MCF 10A (cell line): ENCODE measurements at regions not wholly inside any gene's neighbourhood (a gene's known extent, or its start where the extent isn't known, plus 50 kb on each side); places are given as distances from the start of the nearest gene placed in this dataset.
A peak's percentile ranks its signal among the peaks of the same experiment; 100 is the strongest.

Experiments
- BruUV-seq: library from RNA; stranded (reverse); fragments of 400-500 nt; replicated peaks from 2 replicates; lab custom pipeline; 2021; lab: Mats Ljungman, UMichigan
- CTCF ChIA-PET: fragments of 300-600 bp; sonication (Branson Sonifier 250); formaldehyde crosslinking; extraction: SDS; loops from one replicate; lab custom pipeline; 2021; ENCODE audit warnings: antibody characterized with exemption, inconsistent platforms; lab: Yijun Ruan, JAX
- POLR2A ChIA-PET: fragments of 300-600, 350-650 bp; sonication (Branson Sonifier 250); formaldehyde crosslinking; extraction: SDS; loops from one replicate; lab custom pipeline; 2020; ENCODE audit warnings: antibody characterized with exemption, inconsistent platforms; lab: Yijun Ruan, JAX
- DNase-seq: peaks from one replicate; pipeline ENCODE4 v3.0.0-alpha.2; 2018; ENCODE audit not compliant: unreplicated experiment
- H3K27ac Mint-ChIP-seq: one replicate; pipeline ENCODE4 v1.8.0; 2022; ENCODE audit warnings: mild to moderate bottlenecking, low read depth, mixed read lengths; ENCODE audit not compliant: unreplicated experiment
- H3K27me3 Mint-ChIP-seq: one replicate; pipeline ENCODE4 v1.8.0; 2022; ENCODE audit warnings: mixed read lengths; ENCODE audit not compliant: insufficient read depth, unreplicated experiment
- H3K36me3 Mint-ChIP-seq: one replicate; pipeline ENCODE4 v1.8.0; 2022; ENCODE audit warnings: mild to moderate bottlenecking, moderate library complexity, mixed read lengths; ENCODE audit not compliant: insufficient read depth, unreplicated experiment
- H3K4me1 Mint-ChIP-seq: one replicate; pipeline ENCODE4 v1.8.0; 2022; ENCODE audit warnings: mixed read lengths; ENCODE audit not compliant: insufficient read depth, unreplicated experiment
- H3K4me3 Mint-ChIP-seq: one replicate; pipeline ENCODE4 v1.8.0; 2022; ENCODE audit warnings: mild to moderate bottlenecking, moderate library complexity, mixed read lengths; ENCODE audit not compliant: unreplicated experiment
- H3K9me3 Mint-ChIP-seq: one replicate; pipeline ENCODE4 v1.8.0; 2022; ENCODE audit warnings: mixed read lengths; ENCODE audit not compliant: unreplicated experiment
- intact Hi-C: fragments of 100-400 bp; cut with micrococcal nuclease; formaldehyde crosslinking; loops from 2 replicates; pipeline ENCODE4 v1.14.1; 2022
- TF ChIP-seq, protein P1 (sequence below): fragments of 200-600 bp; IDR thresholded peaks from one replicate; pipeline ENCODE4 v1.8.0; 2022; ENCODE audit warnings: antibody characterized with exemption, mild to moderate bottlenecking; ENCODE audit not compliant: unreplicated experiment

GRCh38 chr10:3548076-3548475 is 236.9 kb downstream of the KLF6 start:
- Mint-ChIP-seq H3K4me1 (no peaks in the 10 kb centered on the region), H3K27me3 (no peaks in the 10 kb centered on the region), H3K36me3 (no peaks in the 10 kb centered on the region), H3K4me3 (no peak overlapping the region), H3K27ac (no peak overlapping the region), H3K9me3 (no peaks in the 10 kb centered on the region)
- POLR2A ChIA-PET: no interaction called here
- DNase-seq: no peak
- TF ChIP-seq, protein P1, sequence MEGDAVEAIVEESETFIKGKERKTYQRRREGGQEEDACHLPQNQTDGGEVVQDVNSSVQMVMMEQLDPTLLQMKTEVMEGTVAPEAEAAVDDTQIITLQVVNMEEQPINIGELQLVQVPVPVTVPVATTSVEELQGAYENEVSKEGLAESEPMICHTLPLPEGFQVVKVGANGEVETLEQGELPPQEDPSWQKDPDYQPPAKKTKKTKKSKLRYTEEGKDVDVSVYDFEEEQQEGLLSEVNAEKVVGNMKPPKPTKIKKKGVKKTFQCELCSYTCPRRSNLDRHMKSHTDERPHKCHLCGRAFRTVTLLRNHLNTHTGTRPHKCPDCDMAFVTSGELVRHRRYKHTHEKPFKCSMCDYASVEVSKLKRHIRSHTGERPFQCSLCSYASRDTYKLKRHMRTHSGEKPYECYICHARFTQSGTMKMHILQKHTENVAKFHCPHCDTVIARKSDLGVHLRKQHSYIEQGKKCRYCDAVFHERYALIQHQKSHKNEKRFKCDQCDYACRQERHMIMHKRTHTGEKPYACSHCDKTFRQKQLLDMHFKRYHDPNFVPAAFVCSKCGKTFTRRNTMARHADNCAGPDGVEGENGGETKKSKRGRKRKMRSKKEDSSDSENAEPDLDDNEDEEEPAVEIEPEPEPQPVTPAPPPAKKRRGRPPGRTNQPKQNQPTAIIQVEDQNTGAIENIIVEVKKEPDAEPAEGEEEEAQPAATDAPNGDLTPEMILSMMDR: no peak
- BruUV-seq: no TSS peak
- intact Hi-C loops: no loop called here
- CTCF ChIA-PET: no interaction called here

- peaks cover 13% of the 10 kb centered on the region for H3K4me1 Mint-ChIP-seq
- TF ChIP-seq, protein P1: no peak
- CTCF ChIA-PET: no interaction called here
- no peak overlapping the region for H3K4me3 Mint-ChIP-seq
- no peak for DNase-seq
- no peaks in the 10 kb centered on the region for H3K36me3 Mint-ChIP-seq
- POLR2A ChIA-PET: interaction anchor here (0.8 kb wide), 1 partner anchor 12 kb away, joined by 3 read pairs; no protein-coding TSS in a partner anchor
- intact Hi-C loops: no loop called here
- H3K27me3 Mint-ChIP-seq: no peaks in the 10 kb centered on the region
- no peak overlapping the region for H3K27ac Mint-ChIP-seq
- no TSS peak for BruUV-seq
- H3K9me3 Mint-ChIP-seq: no peaks in the 10 kb centered on the region
These were observed 240.4 kb downstream of the KLF6 start for GRCh38 chr10:3544561-3544960.

- ChIA-PET CTCF (no interaction called here), POLR2A (interaction anchor here (0.6 to 1.0 kb wide), 2 partner anchors 17 to 77 kb away, joined by 3 to 4 read pairs; no protein-coding TSS in a partner anchor)
- Mint-ChIP-seq H3K36me3 (no peaks in the 10 kb centered on the region), H3K27ac (peak overlapping the region; percentile 36), H3K4me3 (no peak overlapping the region), H3K27me3 (no peaks in the 10 kb centered on the region), H3K4me1 (peaks cover 13% of the 10 kb centered on the region), H3K9me3 (no peaks in the 10 kb centered on the region)
- BruUV-seq: no TSS peak
- TF ChIP-seq, protein P1: no peak
- DNase-seq: peak; percentile 55
- intact Hi-C loops: no loop called here
These were observed 242.8 kb downstream of the KLF6 start for GRCh38 chr10:3542185-3542611.

- DNase-seq: no peak
- no peak overlapping the region for H3K4me3 Mint-ChIP-seq
- H3K4me1 Mint-ChIP-seq: peaks cover 13% of the 10 kb centered on the region
- no peak overlapping the region for H3K27ac Mint-ChIP-seq
- POLR2A ChIA-PET: no interaction called here
- H3K36me3 Mint-ChIP-seq: no peaks in the 10 kb centered on the region
- CTCF ChIA-PET: no interaction called here
- intact Hi-C loops: no loop called here
- TF ChIP-seq, protein P1: no peak
- H3K9me3 Mint-ChIP-seq: no peaks in the 10 kb centered on the region
- BruUV-seq: no TSS peak
- no peaks in the 10 kb centered on the region for H3K27me3 Mint-ChIP-seq
These were observed 245.2 kb downstream of the KLF6 start for GRCh38 chr10:3539696-3540383.
